Myocyte (in vitro differentiated cells): ENCODE measurements at regions not wholly inside any gene's neighbourhood (a gene's known extent, or its start where the extent isn't known, plus 50 kb on each side); places are given as distances from the start of the nearest gene placed in this dataset.

Source experiments
- DNase-seq: peaks from one replicate; pipeline ENCODE4 v3.0.0-alpha.2; 2012; ENCODE audit warnings: low read depth

- DNase-seq, result no peak
Measured at GRCh38 chr4:163865010-163865409, 370.5 kb downstream of the TMA16 start.

- no peak for DNase-seq
Measured at GRCh38 chr4:163866728-163867315, 372.3 kb downstream of the TMA16 start.

GRCh38 chr4:163868445-163868844, 374.0 kb downstream of the TMA16 start:
- no peak for DNase-seq

GRCh38 chr4:163871078-163871477, 376.6 kb downstream of the TMA16 start:
- no peak for DNase-seq

GRCh38 chr4:163875327-163875726, 380.8 kb downstream of the TMA16 start:
- no peak for DNase-seq

GRCh38 chr4:163878336-163879121, 384.0 kb downstream of the TMA16 start:
- no peak for DNase-seq

- no peak for DNase-seq
Measured at GRCh38 chr4:163892417-163892816, 397.9 kb downstream of the TMA16 start.

- DNase-seq, result no peak
Measured at GRCh38 chr4:163895378-163896005, 401.0 kb downstream of the TMA16 start.

GRCh38 chr4:163901319-163901718, 406.8 kb downstream of the TMA16 start:
- no peak for DNase-seq

- no peak for DNase-seq
Measured at GRCh38 chr4:163902417-163902816, 407.9 kb downstream of the TMA16 start.

GRCh38 chr4:163911891-163912290, 417.4 kb downstream of the TMA16 start:
- peak; percentile 42 for DNase-seq

GRCh38 chr4:163913571-163913970, 419.1 kb downstream of the TMA16 start:
- no peak for DNase-seq

- no peak for DNase-seq
Measured at GRCh38 chr4:163915896-163916295, 421.4 kb downstream of the TMA16 start.

- peak; percentile 7 for DNase-seq
Measured at GRCh38 chr4:163920426-163920825, 425.9 kb downstream of the TMA16 start.

GRCh38 chr4:163922302-163922701, 427.8 kb downstream of the TMA16 start:
- no peak for DNase-seq

- no peak for DNase-seq
Measured at GRCh38 chr4:163923092-163923491, 428.6 kb downstream of the TMA16 start.

GRCh38 chr4:163930086-163930485, 435.6 kb downstream of the TMA16 start:
- no peak for DNase-seq

GRCh38 chr4:163932504-163932903, 438.0 kb downstream of the TMA16 start:
- DNase-seq, result no peak

GRCh38 chr4:163939597-163939996, 445.1 kb downstream of the TMA16 start:
- DNase-seq, result no peak

- DNase-seq, result peak; percentile 1
Measured at GRCh38 chr4:163941221-163941905, 446.9 kb downstream of the TMA16 start.

GRCh38 chr4:163948920-163949455, 454.5 kb downstream of the TMA16 start:
- DNase-seq, result no peak
